Stomach (tissue), 8 donors: ENCODE measurements at regions not wholly inside any gene's neighbourhood (a gene's known extent, or its start where the extent isn't known, plus 50 kb on each side); places are given as distances from the start of the nearest gene placed in this dataset.

ENCODE experiments used
- DNase-seq, 2 donors: peaks; one replicate each; pipeline versions ENCODE4 v3.0.0 to v3.0.0-alpha.2; 2013 to 2019
- H3K27ac ChIP-seq, 5 donors: fragments of 200-600 bp in 4 of 5; sonication (generic) in 4 of 5; one replicate each; pipeline ENCODE4 v1.5.1; 2013 to 2019; ENCODE audit warnings: mild to moderate bottlenecking in 1 of 5, moderate library complexity in 1 of 5
- H3K27me3 ChIP-seq, 3 donors: fragments of 200-600 bp; sonication (generic); one replicate each; pipeline ENCODE4 v1.5.1; 2017 to 2019; ENCODE audit warnings: mixed run types in 1 of 3
- H3K36me3 ChIP-seq, 4 donors: fragments of 200-600 bp; sonication (generic); 1 replicate in 3 of 4; 2 replicates in 1 of 4; pipeline ENCODE4 v1.5.1; 2016 to 2019
- H3K4me1 ChIP-seq, 4 donors: fragments of 200-600 bp; sonication (generic); one replicate each; pipeline ENCODE4 v1.5.1; 2016 to 2019
- H3K4me3 ChIP-seq, 4 donors: fragments of 200-600 bp; sonication (generic) in 3 of 4; one replicate each; pipeline ENCODE4 v1.5.1; 2016 to 2019; ENCODE audit warnings: mild to moderate bottlenecking in 1 of 4
- H3K9me3 ChIP-seq, 4 donors: fragments of 200-600 bp; sonication (generic); one replicate each; pipeline ENCODE4 v1.5.1; 2016 to 2019
- EP300 ChIP-seq: sonication (generic); formaldehyde crosslinking; IDR thresholded peaks from one replicate; pipeline ENCODE4 v1.6.1; 2017; ENCODE audit warnings: antibody characterized with exemption
- POLR2A ChIP-seq, 4 donors: fragments of 450-650 bp; IDR thresholded peaks; one replicate each; pipeline ENCODE4 v1.6.1; 2016; ENCODE audit warnings: antibody characterized with exemption in 4 of 4, control low read depth in 2 of 4, mild to moderate bottlenecking in 1 of 4, moderate library complexity in 1 of 4
- POLR2AphosphoS5 ChIP-seq, 3 donors: sonication (generic); formaldehyde crosslinking; IDR thresholded peaks; one replicate each; pipeline ENCODE4 v1.6.1; 2016; ENCODE audit warnings: antibody characterized with exemption in 3 of 3
- WGBS, 5 donors: extraction: QIAGEN DNeasy Blood & Tissue Kit in 3 of 5; methylation state at CpG; one replicate each; pipeline versions ENCODE4 v1.1.5 to v1.1.7; 2013 to 2018; 5-methylcytosine and 5-hydroxymethylcytosine counted together
- intact Hi-C: fragments of 100-400 bp; cut with DNase I; formaldehyde crosslinking; loops from one replicate; pipeline ENCODE4 v1.15.1; 2023; ENCODE audit warnings: low total_unique reads
- TF ChIP-seq, protein P1 (sequence below), 7 experiments: fragments of 450-650 bp in 4 of 7; fragments of 200-600 bp in 3 of 7; sonication (generic) in 3 of 7; IDR thresholded peaks; one replicate each; pipeline ENCODE4 v1.5.1; 2016 to 2019; ENCODE audit warnings: antibody characterized with exemption in 7 of 7, control low read depth in 2 of 7, mild to moderate bottlenecking in 1 of 7
- donor health status: healthy with polysubstance abuse.
- donor health status: Bipolar disorder and iron deficiency.
- donor health status: healthy.

DNA sequence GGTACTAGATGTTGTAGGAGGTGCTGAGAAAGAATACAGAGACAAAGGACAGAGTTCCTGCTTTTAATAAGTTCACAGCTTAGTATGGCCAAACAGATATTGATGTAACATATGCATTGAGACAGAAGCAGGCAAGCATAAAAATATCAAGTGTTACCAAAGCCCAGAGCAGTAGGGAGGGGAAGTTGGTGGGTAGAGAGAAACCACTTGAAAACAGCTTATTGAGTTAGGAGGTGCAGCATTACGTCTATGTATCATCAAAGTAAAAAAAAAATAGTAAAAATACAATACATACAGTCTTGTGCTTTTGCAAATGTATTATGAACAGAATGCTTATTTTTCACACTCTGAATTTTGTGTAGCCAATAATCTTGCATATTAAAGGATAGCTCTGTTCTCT is 441.8 kb upstream of the SGCD start:
- no peak for DNase-seq
- Histone ChIP-seq H3K4me1 (no peaks in the 10 kb centered on the region), H3K27me3 (no peaks in the 10 kb centered on the region), H3K27ac (no peak overlapping the region), H3K36me3 (no peaks in the 10 kb centered on the region), H3K4me3 (no peak overlapping the region), H3K9me3 (no peaks in the 10 kb centered on the region)
- no peak for TF ChIP-seq POLR2AphosphoS5 (IDR thresholded peaks at IDR 0.05)
- TF ChIP-seq POLR2A (IDR thresholded peaks at IDR 0.05) = no peak
- intact Hi-C loops = no loop called here
- WGBS, 5 donors = 47 to 63% (median 56%) methylated on average over 1 of the region's 1 CpG; no CpG with 5 or more reads in 1 of the 5 donors

DNA sequence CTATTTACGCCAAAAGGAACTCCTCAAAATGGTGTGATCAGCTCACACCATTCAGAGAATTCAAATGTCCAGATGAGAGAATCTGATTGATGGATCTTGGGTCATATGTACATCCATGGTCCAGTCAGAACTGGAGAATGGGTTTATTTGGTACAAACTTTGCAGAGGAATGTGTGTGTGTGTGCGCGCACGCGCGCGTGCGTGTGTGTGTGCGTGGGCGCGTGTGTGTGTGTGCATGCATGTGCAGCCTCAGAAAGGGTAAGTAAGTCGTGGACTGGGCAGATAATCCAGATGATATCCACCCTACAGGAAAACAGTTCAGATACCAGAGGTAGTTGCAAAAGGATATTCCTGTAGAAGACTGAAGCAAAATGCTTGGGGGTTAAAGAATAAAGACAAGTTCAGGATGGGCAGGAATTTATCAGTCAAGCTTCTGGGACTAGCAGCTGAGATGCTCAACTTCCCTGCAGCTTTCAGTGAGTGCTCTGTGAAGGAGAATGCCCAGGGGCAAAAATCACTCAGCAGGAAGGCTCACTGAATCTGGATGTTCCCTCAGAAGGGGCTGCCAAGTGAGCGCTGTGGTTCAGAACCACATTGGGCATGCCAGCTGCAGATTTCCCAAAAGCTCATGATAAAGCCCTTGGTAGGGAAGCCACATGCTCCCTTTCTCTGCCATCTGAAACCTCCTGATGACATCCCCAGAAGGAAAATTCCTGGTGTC is 440.5 kb upstream of the SGCD start:
- no peak for DNase-seq
- TF ChIP-seq POLR2AphosphoS5 (IDR thresholded peaks at IDR 0.05) = no peak
- TF ChIP-seq, protein P1, sequence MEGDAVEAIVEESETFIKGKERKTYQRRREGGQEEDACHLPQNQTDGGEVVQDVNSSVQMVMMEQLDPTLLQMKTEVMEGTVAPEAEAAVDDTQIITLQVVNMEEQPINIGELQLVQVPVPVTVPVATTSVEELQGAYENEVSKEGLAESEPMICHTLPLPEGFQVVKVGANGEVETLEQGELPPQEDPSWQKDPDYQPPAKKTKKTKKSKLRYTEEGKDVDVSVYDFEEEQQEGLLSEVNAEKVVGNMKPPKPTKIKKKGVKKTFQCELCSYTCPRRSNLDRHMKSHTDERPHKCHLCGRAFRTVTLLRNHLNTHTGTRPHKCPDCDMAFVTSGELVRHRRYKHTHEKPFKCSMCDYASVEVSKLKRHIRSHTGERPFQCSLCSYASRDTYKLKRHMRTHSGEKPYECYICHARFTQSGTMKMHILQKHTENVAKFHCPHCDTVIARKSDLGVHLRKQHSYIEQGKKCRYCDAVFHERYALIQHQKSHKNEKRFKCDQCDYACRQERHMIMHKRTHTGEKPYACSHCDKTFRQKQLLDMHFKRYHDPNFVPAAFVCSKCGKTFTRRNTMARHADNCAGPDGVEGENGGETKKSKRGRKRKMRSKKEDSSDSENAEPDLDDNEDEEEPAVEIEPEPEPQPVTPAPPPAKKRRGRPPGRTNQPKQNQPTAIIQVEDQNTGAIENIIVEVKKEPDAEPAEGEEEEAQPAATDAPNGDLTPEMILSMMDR (IDR thresholded peaks at IDR 0.05) = no peak
- no peak for TF ChIP-seq EP300
- TF ChIP-seq POLR2A (IDR thresholded peaks at IDR 0.05) = no peak
- Histone ChIP-seq H3K4me3 (no peak overlapping the region), H3K27ac (no peak overlapping the region), H3K36me3 (no peaks in the 10 kb centered on the region), H3K27me3 (no peaks in the 10 kb centered on the region), H3K9me3 (no peaks in the 10 kb centered on the region), H3K4me1 (no peaks in the 10 kb centered on the region)
- intact Hi-C loops = no loop called here
- WGBS, 5 donors = 80 to 86% (median 84%) methylated on average over 13 of the region's 13 CpGs

DNA sequence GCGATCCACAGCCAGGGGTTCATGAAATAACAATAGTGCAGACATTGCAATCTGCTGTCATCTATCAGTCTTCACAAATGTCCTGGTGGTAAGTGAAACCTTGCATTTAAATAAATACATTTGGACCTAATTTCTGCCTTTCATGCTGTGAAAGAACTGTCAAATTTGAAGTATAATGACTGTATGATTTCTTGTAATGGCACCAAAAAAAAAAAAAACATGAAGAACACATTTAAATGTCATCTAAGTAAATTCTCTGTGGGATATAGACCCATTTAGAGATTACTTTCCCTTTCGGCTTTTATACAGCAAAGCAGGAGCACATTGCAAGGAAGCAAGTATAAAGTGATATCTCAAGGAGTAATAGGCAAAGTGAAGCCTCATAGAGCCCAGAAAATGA is 431.5 kb upstream of the SGCD start:
- Histone ChIP-seq H3K27ac (no peak overlapping the region), H3K4me1 (no peaks in the 10 kb centered on the region), H3K27me3 (no peaks in the 10 kb centered on the region), H3K4me3 (no peak overlapping the region), H3K9me3 (no peaks in the 10 kb centered on the region), H3K36me3 (no peaks in the 10 kb centered on the region)
- TF ChIP-seq POLR2A (IDR thresholded peaks at IDR 0.05) (no peak), POLR2AphosphoS5 (IDR thresholded peaks at IDR 0.05) (no peak), EP300 (no peak)
- TF ChIP-seq, protein P1 (IDR thresholded peaks at IDR 0.05) = no peak
- 80 to 89% (median 85%) methylated on average over 2 of the region's 2 CpGs for WGBS, 5 donors
- intact Hi-C loops = no loop called here
- DNase-seq = no peak

DNA sequence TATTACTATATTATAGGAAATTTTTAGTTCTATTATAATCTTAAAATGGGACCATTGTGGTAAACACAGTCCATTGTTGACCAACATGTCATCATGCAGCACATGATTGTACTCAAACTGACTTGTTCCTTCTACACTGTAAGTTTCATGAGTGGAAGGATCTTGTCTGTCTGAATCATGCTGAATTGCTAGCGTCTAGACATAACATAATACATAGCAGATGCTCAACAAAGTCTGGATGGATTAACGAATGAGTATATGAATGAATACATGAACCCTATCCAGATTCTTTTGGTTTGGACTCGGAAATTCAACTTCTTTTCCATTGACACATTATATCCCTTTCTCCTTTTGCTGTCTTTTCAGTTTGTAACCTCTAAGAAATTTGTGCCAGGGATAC is 429.2 kb upstream of the SGCD start:
- 65 to 81% (median 67%) methylated on average over 3 of the region's 3 CpGs for WGBS, 5 donors
- H3K27me3 ChIP-seq = no peaks in the 10 kb centered on the region
- no peaks in the 10 kb centered on the region for H3K9me3 ChIP-seq
- TF ChIP-seq POLR2AphosphoS5 (IDR thresholded peaks at IDR 0.05) (no peak), EP300 (no peak), POLR2A (IDR thresholded peaks at IDR 0.05) (no peak)
- TF ChIP-seq, protein P1 (IDR thresholded peaks at IDR 0.05) = no peak
- DNase-seq = no peak
- no peak overlapping the region for H3K4me3 ChIP-seq
- no peaks in the 10 kb centered on the region for H3K36me3 ChIP-seq
- intact Hi-C loops = no loop called here
- no peaks in the 10 kb centered on the region for H3K4me1 ChIP-seq
- H3K27ac ChIP-seq = no peak overlapping the region

GRCh38 chr5:155898284-155898683 is 428.7 kb upstream of the SGCD start:
- no peak for TF ChIP-seq POLR2A (IDR thresholded peaks at IDR 0.05)
- no peak for TF ChIP-seq POLR2AphosphoS5 (IDR thresholded peaks at IDR 0.05)
- TF ChIP-seq EP300 = no peak
- TF ChIP-seq, protein P1 (IDR thresholded peaks at IDR 0.05) = no peak
- Histone ChIP-seq H3K27ac (no peak overlapping the region), H3K4me1 (no peaks in the 10 kb centered on the region), H3K36me3 (no peaks in the 10 kb centered on the region), H3K27me3 (no peaks in the 10 kb centered on the region), H3K4me3 (no peak overlapping the region), H3K9me3 (no peaks in the 10 kb centered on the region)
- DNase-seq = no peak
- intact Hi-C loops = no loop called here
